PC-3 (cell line): ENCODE measurements at regions not wholly inside any gene's neighbourhood (a gene's known extent, or its start where the extent isn't known, plus 50 kb on each side); places are given as distances from the start of the nearest gene placed in this dataset.

Source experiments
- EZH2 ChIP-seq: fragments of 300-600 bp; sonication (generic); IDR thresholded peaks from one replicate; pipeline ENCODE4 v1.6.1; 2017; ENCODE audit warnings: antibody characterized with exemption, mild to moderate bottlenecking, low read length; ENCODE audit not compliant: unreplicated experiment
- EZH2phosphoT487 ChIP-seq: fragments of 300-600 bp; sonication (generic); IDR thresholded peaks from 2 replicates; pipeline ENCODE4 v1.6.1; 2018; ENCODE audit warnings: mild to moderate bottlenecking, antibody characterized with exemption, low read length, borderline replicate concordance
- TF ChIP-seq, protein P1 (sequence below): fragments of 300-600 bp; sonication (generic); conservative IDR thresholded peaks from 2 replicates; pipeline ENCODE4 v1.5.1; 2017; ENCODE audit warnings: antibody characterized with exemption, low read depth, mild to moderate bottlenecking, low read length

DNA sequence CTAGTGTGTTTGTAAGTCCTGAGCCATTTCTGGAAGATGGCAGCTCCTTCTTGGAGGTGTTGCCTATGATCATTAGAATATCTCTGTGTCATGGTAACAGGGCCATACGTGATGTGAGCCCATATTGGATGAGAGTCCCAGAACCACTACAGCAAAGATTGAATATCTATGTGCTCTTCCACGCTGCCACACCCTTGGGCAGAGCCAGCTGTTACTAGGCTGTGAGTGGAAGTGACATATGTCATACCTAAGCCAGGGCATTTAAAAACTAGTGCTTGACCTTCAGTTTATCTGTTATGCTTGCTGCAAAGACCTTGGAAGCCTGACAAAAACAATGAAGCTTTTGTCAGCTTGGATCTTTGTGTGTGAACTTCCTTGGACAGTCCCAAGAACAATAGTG, 495.1 kb upstream of the CCDC196 start:
- TF ChIP-seq EZH2: no peak
- TF ChIP-seq, protein P1, sequence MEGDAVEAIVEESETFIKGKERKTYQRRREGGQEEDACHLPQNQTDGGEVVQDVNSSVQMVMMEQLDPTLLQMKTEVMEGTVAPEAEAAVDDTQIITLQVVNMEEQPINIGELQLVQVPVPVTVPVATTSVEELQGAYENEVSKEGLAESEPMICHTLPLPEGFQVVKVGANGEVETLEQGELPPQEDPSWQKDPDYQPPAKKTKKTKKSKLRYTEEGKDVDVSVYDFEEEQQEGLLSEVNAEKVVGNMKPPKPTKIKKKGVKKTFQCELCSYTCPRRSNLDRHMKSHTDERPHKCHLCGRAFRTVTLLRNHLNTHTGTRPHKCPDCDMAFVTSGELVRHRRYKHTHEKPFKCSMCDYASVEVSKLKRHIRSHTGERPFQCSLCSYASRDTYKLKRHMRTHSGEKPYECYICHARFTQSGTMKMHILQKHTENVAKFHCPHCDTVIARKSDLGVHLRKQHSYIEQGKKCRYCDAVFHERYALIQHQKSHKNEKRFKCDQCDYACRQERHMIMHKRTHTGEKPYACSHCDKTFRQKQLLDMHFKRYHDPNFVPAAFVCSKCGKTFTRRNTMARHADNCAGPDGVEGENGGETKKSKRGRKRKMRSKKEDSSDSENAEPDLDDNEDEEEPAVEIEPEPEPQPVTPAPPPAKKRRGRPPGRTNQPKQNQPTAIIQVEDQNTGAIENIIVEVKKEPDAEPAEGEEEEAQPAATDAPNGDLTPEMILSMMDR: no peak
- TF ChIP-seq EZH2phosphoT487: no peak
